NCI-H1436 (cell line): ENCODE measurements at regions not wholly inside any gene's neighbourhood (a gene's known extent, or its start where the extent isn't known, plus 50 kb on each side); places are given as distances from the start of the nearest gene placed in this dataset.
"Not testable (repeated sequence)": the region's sequence is repeated elsewhere in the genome, so short reads cannot be mapped to it uniquely, and the experiment has no call there.

Source experiments
- DNase-seq: peaks from one replicate; lab custom pipeline; 2025; lab: John Stamatoyannopoulos, UW

GRCh38 chr3:34056951-34057390 lies 258.5 kb downstream of the PDCD6IP start:
- no peak for DNase-seq

- not testable (repeated sequence) for DNase-seq
Observed at GRCh38 chr3:34060995-34061394, 262.6 kb downstream of the PDCD6IP start.

- no peak for DNase-seq
Observed at GRCh38 chr3:34065901-34066300, 267.5 kb downstream of the PDCD6IP start.

DNA sequence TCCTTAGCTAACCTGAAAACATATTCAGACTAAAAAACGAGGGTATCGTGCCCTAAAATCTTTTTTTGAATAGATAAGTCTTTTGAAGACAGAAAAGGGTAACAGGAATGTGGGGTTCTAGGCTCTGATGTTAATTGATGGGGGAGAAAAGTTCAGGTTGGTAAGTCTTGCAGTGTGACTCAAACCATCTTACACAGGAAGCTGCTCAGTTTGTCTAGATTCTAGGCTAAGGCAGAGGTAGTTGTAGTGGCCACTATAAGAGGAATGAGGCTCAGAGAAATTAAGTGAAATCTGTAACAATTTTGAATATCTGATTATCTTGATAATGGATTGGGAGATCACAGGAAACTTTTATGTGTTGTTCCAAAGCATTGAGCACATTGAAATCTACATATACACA lies 267.9 kb downstream of the PDCD6IP start:
- DNase-seq, result no peak

DNA sequence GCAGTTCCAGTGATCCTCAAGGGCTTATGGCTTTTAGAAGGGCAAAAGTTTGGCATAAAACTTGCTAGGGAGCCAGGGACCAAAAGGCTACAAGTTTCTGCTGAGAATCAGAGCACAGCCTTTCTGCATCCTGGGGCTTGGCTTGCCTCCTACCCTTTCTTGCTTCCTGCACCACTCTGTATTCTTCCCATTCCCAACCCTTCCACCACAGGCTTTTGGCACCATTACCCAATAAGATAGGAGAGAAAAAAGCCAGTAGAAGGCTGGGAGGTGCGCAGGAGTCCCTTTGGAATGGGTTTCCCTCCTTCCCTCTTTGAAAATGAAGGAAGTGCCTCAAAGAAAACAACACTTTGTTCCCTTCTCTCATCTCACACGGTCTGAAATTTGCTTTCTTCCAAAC lies 268.6 kb downstream of the PDCD6IP start:
- no peak for DNase-seq

DNA sequence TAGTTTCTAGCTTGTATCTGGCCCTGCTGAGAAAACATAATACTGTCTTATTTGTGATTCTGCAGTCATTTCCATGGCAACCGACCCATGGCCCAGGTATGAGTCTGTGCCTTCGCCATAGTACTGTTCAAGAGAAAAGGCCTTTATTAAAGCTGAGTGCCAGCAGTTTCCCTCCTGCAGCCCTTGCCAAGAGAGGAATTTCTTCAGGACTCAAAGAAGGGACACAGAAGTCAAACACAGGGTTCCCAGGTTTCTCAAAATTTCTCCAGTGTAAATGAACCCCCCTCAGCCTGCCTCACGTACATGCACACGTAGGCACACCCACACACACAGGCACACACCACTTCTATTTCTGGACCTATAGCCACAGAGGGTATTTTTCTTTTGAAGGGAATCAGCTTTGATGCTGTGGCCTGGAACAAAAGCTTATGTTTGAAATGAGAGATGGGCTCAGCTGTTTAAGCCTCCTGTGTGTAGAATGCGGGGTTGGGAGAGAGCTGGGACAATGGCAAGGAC lies 269.2 kb downstream of the PDCD6IP start:
- no peak for DNase-seq

- DNase-seq, result no peak
Observed at GRCh38 chr3:34068505-34068904, 270.1 kb downstream of the PDCD6IP start.

GRCh38 chr3:34070831-34071585 lies 272.6 kb downstream of the PDCD6IP start:
- DNase-seq, result no peak

GRCh38 chr3:34072297-34072696 lies 273.9 kb downstream of the PDCD6IP start:
- DNase-seq, result no peak

GRCh38 chr3:34073111-34073510 lies 274.7 kb downstream of the PDCD6IP start:
- no peak for DNase-seq

DNA sequence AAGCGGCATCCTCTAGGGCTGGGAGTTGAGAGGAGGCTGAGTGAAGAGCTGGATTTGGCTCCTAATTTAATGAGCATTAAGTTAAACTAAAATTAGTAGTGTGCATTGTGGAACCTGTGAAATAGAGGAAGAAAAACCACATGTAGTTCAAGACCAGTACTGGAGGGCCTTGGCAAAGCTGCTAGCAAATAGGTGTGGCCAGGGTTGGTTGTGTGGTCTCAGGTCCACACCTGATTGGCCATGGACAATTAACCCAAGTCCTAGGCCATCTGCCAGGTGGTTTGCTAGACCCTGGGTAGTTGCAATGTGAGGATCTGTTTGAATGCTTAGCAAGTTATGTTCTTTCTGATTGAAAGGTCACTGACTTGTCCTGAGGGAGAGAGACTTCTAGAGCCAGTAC lies 275.5 kb downstream of the PDCD6IP start:
- DNase-seq, result no peak

DNA sequence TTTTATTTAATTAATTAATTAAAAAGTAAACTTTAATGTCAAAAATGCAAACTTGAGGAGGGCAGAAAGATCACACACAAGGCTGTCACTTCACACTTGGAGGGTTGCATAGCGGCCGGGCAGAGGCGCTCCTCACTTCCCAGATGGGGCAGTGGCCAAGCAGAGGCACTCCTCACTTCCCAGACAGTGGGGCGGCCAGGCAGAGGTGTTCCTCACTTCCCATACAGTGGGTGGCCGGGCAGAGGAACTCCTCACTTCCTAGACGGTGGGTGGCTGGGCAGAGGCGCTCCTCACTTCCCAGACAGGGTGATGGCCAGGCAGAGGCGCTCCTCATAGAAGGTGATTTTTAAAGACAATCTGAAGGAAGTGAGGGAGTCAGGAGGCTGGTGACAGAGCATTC lies 277.5 kb downstream of the PDCD6IP start:
- no peak for DNase-seq

DNA sequence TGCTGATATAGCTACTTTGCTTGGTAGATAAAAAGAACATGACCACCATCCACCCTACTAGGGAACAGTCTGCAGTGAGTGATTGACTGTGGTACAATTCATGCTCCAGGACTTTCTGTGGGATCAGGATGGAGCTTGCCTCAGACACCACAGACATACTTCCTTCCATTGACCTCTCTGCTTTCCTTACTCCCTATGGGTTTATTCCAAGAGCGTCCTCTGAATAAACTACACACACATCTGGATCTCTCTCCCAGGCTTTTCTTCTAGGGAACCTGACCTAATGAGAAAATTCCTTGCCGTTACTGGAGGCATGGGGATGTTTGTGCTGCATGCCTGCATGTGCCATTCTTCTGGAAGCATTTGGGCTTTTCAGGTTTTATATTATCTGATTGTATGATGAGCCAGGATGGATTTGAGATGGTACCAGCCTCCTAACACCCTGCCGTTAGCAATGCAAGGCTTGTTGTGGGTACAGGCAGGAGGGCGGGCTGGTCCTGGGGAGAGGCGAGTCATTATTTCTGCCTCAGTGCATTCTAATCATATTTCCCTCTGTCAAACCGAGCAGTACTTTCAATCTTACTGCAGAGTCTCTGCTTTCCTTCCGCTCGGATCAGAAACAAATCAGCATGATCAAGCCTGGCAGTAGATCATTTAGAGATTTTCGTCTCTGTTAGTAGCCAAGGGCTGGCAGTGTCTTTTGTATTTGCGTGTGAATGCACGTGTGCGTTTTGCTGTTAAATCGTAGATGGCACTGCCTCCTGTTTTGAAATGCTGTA lies 279.2 kb downstream of the PDCD6IP start:
- no peak for DNase-seq

GRCh38 chr3:34078418-34078817 lies 280.0 kb downstream of the PDCD6IP start:
- no peak for DNase-seq

DNA sequence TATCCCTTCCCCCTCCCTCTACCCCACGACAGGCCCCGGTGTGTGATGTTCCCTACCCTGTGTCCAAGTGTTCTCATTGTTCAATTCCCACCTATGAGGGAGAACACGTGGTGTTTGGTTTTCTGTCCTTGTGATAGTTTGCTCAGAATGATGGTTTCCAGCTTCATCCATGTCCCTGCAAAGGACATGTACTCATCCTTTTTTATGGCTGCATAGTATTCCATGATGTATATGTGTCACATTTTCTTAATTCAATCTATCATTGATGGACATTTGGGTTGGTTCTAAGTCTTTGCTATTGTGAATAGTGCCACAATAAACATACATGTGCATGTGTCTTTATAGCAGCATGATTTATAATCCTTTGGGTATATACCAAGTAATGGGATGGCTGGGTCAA lies 281.4 kb downstream of the PDCD6IP start:
- not testable (repeated sequence) for DNase-seq

DNA sequence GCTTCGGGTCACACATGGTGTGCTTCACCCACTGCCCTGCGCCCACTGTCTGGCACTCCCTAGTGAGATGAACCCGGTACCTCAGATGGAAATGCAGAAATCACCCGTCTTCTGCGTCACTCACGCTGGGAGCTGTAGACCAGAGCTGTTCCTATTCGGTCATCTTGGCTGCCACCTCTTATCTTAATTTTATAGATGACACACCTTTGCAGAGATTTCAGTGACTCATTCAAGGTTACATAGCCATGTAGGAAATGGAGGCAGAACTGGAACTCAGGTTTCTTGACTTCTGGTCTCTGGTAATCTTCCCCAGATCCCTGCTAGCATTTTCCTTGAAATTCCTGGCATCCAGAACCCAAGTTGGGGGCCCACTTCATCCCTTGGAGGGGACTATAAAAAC lies 291.9 kb downstream of the PDCD6IP start:
- not testable (repeated sequence) for DNase-seq

GRCh38 chr3:34090876-34091275 lies 292.4 kb downstream of the PDCD6IP start:
- no peak for DNase-seq

GRCh38 chr3:34094280-34094679 lies 295.9 kb downstream of the PDCD6IP start:
- DNase-seq, result not testable (repeated sequence)

- no peak for DNase-seq
Observed at GRCh38 chr3:34102288-34102687, 303.9 kb downstream of the PDCD6IP start.

DNA sequence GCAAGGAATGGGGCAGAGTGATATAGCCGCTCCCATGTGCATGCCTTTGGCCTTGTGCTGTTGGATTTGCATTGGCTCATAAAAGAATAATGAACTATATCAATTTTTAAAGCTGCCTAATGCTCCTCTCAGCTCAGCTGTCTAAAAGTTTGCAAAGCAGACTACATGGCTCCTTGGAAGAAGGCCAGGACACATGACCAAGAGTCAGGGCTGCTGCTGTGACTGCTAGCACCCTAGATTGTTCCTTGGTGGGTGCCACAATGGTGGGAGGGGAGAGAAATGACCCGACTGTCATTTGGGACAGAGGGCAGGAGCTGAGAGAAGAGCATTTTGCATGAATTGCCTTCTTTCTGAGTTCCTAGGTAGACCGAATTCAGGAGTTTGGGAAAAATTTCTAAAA lies 307.9 kb downstream of the PDCD6IP start:
- DNase-seq, result no peak

GRCh38 chr3:34106879-34107278 lies 308.4 kb downstream of the PDCD6IP start:
- no peak for DNase-seq

- no peak for DNase-seq
Observed at GRCh38 chr3:34107669-34108068, 309.2 kb downstream of the PDCD6IP start.

DNA sequence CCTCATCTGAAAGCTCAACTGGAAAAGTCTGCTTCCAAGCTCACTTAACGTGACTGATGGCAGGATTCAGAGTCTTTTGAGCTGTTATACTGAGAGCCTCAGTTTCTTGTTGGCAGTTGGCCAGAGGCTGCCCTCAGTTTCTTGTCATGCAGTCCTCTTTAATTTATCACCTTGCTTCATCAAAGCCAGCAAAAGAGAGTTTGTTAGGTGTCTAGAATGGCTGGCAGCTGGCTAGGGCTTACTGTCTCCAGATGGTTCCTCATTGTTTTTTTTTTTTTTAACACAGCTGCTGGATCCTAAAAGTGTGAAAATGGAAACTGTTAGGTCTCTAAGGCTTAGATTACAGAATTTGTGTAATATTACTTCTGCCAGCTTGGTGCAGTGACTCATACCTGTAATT lies 310.6 kb downstream of the PDCD6IP start:
- no peak for DNase-seq
